Loucy (cell line): ENCODE measurements at regions not wholly inside any gene's neighbourhood (a gene's known extent, or its start where the extent isn't known, plus 50 kb on each side); places are given as distances from the start of the nearest gene placed in this dataset.
A peak's percentile ranks its signal among the peaks of the same experiment; 100 is the strongest.

Experiments
- CTCF ChIP-seq: fragments of 200-600 bp; sonication (generic); conservative IDR thresholded peaks from 2 replicates; pipeline ENCODE4 v1.5.1; 2014; ENCODE audit warnings: mild to moderate bottlenecking, antibody characterized with exemption, low read length
- EZH2phosphoT487 ChIP-seq: fragments of 200-600 bp; IDR thresholded peaks from 2 replicates; pipeline ENCODE4 v1.6.1; 2018; ENCODE audit warnings: antibody characterized with exemption, mild to moderate bottlenecking, moderate library complexity, borderline replicate concordance

DNA sequence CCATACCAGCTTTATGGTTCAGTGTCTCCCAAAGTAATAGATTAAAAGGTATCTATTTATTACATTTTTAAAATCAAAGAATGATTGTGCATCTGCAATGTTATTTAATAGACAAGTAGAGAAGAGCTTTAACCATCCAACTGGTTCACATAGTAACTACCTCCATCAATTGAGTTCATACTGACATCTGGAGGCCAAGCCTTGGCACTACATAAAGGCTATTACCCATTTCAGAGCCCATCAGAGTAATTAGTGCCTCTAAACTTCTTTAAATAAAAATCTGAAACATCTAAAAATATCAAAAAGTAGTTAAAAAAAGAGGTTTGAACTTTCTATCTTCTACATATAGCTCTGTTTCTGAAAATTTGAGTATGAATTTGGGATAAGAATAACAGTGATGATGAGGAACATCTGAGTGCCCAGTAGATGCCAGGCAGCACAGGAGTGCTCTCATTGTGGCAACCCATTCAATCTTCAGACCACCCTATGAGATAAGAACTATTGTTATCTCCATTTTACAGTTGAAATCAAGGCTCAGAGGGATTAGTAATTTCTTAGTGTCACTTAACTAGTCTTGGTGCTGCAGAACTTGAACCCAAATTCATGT, 132.9 kb upstream of the DAAM1 start:
- TF ChIP-seq CTCF (peak; percentile 78), EZH2phosphoT487 (no peak)
